ENCODE measurements at regions not wholly inside any gene's neighbourhood (a gene's known extent, or its start where the extent isn't known, plus 50 kb on each side); places are given as distances from the start of the nearest gene placed in this dataset.
"Not testable (repeated sequence)": the region's sequence is repeated elsewhere in the genome, so short reads cannot be mapped to it uniquely, and the experiment has no call there.

DNA sequence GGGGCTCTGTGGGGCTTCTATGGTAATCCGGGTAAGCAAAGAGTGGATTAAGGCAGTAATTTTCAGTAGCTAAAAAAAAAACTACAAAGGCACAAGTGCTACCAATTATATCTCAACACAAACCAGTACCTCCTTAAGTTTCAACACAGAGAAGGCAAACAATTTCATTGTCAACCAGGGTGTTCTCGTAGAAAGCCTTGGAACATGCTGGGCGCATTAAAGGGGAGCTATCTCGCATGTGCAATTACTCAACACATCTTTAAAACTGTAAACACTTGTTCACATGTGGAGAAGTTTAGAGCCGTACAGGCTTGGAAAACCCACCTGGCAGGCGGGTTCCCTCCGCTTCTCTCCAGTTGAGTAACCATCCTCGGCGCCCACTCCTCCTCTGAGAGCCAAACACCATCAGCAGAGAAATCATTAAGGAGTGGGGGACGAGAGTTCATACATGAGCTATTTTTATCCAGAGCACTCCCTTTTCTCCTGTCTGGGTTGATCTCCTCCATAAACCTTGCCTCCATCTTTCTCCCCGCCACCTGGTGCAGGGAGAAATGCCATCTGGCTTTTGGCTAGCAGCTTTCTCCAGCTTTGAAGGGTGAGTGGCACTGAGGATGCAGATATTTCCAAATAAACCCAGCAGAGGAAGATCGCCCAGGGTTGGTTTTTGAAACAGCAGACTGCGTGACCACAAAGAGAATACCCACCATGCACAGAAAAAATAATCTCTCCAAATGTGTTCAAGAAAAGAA is 287.1 kb downstream of the WDR11 start:
- DNase-seq, result no peak

- no peak for DNase-seq
Observed at GRCh38 chr10:121138918-121139317, 287.8 kb downstream of the WDR11 start.

DNA sequence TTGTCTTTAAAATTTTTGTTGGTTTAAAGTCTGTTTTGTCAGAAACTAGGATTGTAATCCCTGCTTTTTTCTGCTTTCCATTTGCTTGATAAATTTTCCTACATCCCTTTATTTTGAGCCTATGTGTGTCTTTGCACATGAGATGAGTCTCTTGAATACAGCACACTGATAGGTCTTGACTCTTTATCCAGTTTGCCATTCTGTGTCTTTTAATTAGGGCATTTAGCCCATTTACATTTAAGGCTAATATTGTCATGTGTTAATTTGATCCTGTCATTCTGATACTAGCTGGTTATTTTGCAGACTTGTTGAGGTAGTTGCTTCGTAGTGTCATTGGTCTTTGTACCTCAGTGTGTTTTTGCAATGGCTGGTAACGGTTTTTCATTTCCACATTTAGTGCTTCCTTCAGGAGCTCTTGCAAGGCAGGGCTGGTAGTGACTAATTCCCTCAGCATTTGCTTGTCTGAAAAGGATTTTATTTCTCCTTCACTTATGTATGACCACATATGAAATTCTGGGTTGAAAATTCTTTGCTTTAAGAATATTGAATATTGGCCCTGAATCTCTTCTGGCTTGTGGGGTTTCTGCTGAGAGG is 294.7 kb downstream of the WDR11 start:
- not testable (repeated sequence) for DNase-seq

GRCh38 chr10:121148921-121149320 is 297.8 kb downstream of the WDR11 start:
- DNase-seq, result no peak

- no peak for DNase-seq
Observed at GRCh38 chr10:121152033-121152432, 300.9 kb downstream of the WDR11 start.

- no peak for DNase-seq
Observed at GRCh38 chr10:121152935-121153334, 301.8 kb downstream of the WDR11 start.

DNA sequence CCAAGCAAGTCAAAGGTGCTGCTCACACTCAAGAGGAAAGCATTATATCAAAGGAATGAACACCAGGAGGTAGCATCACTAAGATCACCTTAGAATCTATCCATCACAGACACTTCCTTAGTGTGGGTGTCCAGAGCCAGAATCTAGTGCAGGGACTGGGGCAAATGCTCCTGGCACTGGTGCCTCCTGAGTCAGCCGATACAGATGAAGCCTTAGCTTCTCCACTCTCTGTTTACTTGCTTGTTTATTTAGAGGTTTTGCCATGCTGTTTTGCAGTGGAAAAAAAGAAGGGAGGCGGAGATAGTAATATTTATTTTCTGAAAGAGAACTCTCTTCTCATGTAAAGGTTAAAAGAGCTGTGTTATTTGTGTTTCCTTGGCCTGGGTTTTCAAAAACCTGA is 303.1 kb downstream of the WDR11 start:
- no peak for DNase-seq

DNA sequence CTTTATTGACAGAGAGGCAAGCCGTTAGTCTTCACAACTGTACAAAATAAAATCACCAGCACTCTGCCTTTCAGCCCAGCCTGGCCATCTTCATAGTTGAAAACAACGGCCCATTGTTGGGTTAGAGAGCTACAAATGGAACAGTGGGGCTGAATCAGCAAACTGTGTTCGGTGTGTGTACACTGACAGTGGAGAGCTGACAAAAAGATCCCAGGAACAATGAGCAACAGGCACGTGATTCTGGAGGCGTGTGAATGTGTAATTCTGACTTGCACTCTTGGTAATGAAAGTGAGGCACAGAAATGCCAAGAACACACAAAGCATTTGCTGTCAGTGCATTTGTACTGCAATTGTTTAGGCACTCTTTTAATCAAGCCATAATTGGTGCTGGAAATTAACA is 303.7 kb downstream of the WDR11 start:
- DNase-seq, result peak; percentile 53 to 79

- DNase-seq, result no peak
Observed at GRCh38 chr10:121155742-121156474, 304.7 kb downstream of the WDR11 start.

GRCh38 chr10:121157998-121158397 is 306.8 kb downstream of the WDR11 start:
- peak; percentile 85 to 88 for DNase-seq

DNA sequence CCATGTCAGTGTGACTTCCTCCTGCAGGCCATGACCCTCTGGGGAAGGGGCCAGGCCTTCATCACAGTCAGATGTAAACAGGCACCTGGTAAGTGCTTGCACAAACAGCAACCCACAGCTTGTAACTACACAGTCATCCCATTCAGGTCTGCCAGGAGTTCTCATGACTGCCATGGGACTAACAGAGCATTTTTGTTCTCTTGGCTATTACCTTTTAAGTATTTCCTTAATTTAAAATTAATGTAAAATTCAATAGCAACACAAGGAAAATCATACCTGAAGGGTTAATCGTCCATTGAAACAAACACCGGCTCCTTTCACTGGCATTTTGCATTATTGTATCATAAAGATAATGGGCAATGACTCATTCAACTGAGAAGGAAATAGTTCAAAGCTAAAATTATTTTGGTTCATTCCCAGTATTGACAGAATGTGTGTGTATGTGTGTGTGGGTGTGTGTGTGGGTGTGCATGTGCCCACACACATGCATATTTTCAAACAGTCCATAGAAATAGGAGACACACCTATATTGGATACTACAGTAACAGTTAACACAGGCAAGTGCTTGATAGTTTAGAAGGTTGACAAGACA is 307.9 kb downstream of the WDR11 start:
- DNase-seq, result no peak

- DNase-seq, result no peak
Observed at GRCh38 chr10:121159670-121160069, 308.5 kb downstream of the WDR11 start.

DNA sequence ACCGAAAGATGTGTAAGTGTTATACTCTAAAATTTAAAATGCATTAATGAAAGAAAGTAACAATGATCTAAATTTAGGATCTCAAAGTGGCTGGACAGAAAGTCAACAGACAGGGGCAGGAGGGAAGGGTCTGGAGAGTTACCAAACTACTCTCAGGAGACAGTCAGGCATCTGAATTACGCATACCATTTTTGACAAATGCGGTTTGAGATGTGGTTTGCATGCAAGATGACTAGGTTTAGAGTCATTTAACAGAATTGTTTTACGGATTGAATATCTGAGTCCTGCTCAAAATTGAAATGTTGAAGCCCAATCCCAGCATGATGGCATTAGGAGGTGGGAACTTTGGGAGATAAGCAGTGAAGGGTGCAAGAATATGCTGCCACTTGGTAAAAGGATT is 314.1 kb downstream of the WDR11 start:
- DNase-seq, result no peak

DNA sequence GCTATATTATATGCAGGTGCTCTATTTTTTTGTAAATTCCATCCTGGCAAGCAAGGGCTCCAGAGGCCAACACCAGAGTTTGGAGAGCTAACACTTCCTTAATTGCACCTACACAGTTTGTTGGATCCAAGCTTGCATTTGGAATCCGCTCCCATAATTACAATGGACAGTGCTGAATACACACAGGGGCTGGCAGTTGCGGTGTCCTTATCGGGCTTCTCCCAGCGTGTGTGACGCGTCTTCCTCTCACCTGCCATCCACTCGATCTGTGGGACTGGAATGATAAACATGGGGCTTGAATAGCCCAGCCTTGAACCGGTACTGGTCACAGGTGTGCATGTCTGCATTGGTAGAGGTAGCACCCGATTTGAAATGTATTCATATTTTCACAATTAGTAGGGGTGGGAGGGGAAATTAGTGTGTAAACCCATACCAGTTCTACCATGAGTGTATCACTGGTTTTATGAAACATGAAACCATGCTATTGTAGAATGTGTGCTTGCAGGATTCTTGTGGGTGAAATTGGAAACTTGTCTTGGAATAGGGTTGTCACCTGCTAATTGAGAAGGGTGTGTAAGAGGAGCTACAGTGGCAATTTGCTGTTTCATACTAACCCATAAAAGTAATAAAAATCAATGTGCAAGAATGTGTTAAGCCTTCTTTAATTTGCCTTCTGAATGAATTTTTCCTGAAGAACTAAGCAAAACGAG is 316.5 kb downstream of the WDR11 start:
- no peak for DNase-seq

GRCh38 chr10:121168545-121169216 is 317.5 kb downstream of the WDR11 start:
- no peak for DNase-seq

GRCh38 chr10:121169406-121169805 is 318.2 kb downstream of the WDR11 start:
- no peak for DNase-seq

- no peak for DNase-seq
Observed at GRCh38 chr10:121171825-121172787, 320.9 kb downstream of the WDR11 start.

GRCh38 chr10:121179006-121179405 is 327.8 kb downstream of the WDR11 start:
- DNase-seq, result no peak

DNA sequence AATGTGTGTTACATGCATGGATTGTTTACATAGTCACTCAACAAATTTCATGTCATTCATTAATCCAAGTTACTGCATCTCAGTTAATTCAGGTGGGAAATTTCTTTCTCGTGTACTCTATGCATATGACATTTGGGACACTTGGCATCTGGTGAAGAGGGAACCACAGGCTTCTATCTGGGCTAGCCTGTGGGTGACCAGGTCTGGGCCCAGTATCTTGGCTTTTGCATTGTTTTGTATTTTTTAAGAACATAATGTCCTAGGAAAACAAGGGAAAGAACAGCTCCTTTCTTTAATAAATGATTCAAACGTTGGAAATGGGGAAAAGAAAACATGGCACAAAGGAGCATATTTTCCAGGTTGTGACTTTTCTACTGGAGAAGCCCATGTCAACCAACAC is 331.1 kb downstream of the WDR11 start:
- no peak for DNase-seq

DNA sequence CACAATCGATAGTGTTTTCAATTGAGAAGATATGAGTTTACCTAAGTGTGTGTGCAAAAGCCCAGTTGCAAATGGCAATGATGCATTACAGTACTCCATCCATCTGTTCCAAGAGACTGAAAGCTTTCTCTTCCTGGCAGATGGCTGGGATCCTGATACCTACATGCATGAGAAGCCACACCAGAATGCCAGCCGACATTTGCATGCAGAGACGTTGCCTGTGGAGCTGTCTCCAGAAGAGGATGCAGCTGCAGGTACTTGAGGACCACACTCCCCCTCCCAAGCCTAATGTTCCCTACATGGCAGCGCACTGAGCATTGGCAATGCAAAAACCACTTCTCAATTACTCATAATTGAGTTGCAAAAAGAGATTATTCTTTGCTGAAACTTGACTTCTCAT is 332.1 kb downstream of the WDR11 start:
- DNase-seq, result no peak

DNA sequence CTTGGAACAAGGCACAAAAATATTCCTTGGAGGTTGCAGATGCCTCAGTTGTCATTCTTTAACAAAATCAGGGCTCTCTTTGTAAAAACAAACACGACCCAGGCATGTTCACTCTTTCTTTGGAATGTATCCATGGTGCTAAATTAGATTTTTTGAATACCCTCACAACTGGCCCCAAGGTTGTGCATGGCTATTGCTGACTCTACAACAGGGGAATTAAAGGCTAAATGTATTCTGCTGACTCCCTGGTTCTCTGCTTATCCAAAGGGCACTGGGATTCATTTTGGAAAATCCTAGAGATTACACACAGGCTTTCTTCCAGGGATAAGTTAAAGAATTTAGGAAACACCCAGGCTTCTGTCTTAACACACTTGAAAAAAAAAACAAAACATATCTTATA is 332.5 kb downstream of the WDR11 start:
- no peak for DNase-seq

All from inflammatory macrophage treated with lipopolysaccharide for 1 hour (primary cell).